OCI-LY1 (cell line): ENCODE measurements at regions not wholly inside any gene's neighbourhood (a gene's known extent, or its start where the extent isn't known, plus 50 kb on each side); places are given as distances from the start of the nearest gene placed in this dataset.

Experiments used
- H2AFZ ChIP-seq: fragments of 200-600 bp; sonication (generic), shearing (Covaris generic); 2 replicates; pipeline ENCODE4 v1.6.0; 2014; ENCODE audit warnings: antibody characterized with exemption, mild to moderate bottlenecking, low read length
- H3F3A ChIP-seq: fragments of 200-600 bp; sonication (generic), shearing (Covaris generic); 2 replicates; pipeline ENCODE4 v1.6.0; 2014; ENCODE audit warnings: mild to moderate bottlenecking, antibody characterized with exemption, low read length, moderate library complexity; ENCODE audit not compliant: insufficient read depth
- H3K27ac ChIP-seq: fragments of 200-600 bp; sonication (generic); 2 replicates; pipeline ENCODE4 v1.5.1; 2014; ENCODE audit warnings: low read length, mixed run types, mild to moderate bottlenecking, low read depth; ENCODE audit not compliant: poor library complexity, severe bottlenecking
- H3K27me3 ChIP-seq: fragments of 200-600 bp; sonication (generic); 2 replicates; pipeline ENCODE4 v1.6.0; 2014; ENCODE audit warnings: antibody characterized with exemption, mild to moderate bottlenecking, low read length, moderate library complexity; ENCODE audit not compliant: insufficient read depth
- H3K36me3 ChIP-seq: fragments of 200-600 bp; sonication (generic); 2 replicates; pipeline ENCODE4 v1.6.1; 2014; ENCODE audit warnings: mild to moderate bottlenecking, antibody characterized with exemption, low read length, moderate library complexity, mixed read lengths; ENCODE audit not compliant: insufficient read depth
- H3K4me1 ChIP-seq: fragments of 200-600 bp; sonication (generic); 2 replicates; pipeline ENCODE4 v1.5.1; 2014; ENCODE audit warnings: mild to moderate bottlenecking, low read length, moderate library complexity; ENCODE audit not compliant: insufficient read depth, severe bottlenecking
- H3K4me2 ChIP-seq: fragments of 200-600 bp; sonication (generic), shearing (Covaris generic); 2 replicates; pipeline ENCODE4 v1.6.1; 2014; ENCODE audit warnings: low read length
- H3K4me3 ChIP-seq: fragments of 200-600 bp; sonication (generic); 2 replicates; pipeline ENCODE4 v1.5.1; 2014; ENCODE audit warnings: low read length, low read depth, mild to moderate bottlenecking, mixed read lengths; ENCODE audit not compliant: poor library complexity, severe bottlenecking
- H3K79me2 ChIP-seq: fragments of 200-600 bp; shearing (Covaris generic); 2 replicates; pipeline ENCODE4 v1.6.1; 2016; ENCODE audit warnings: mixed run types, low read length, mixed read lengths; ENCODE audit not compliant: insufficient read depth
- H3K9ac ChIP-seq: fragments of 200-600 bp; sonication (generic), shearing (Covaris generic); 2 replicates; pipeline ENCODE4 v1.6.1; 2014; ENCODE audit warnings: mild to moderate bottlenecking, low read length, mixed read lengths
- H3K9me2 ChIP-seq: fragments of 200-600 bp; sonication (generic), shearing (Covaris generic); 2 replicates; pipeline ENCODE4 v1.6.1; 2014; ENCODE audit warnings: low read depth, mild to moderate bottlenecking, low read length, mixed read lengths
- H3K9me3 ChIP-seq: fragments of 200-600 bp; shearing (Covaris generic); 2 replicates; pipeline ENCODE4 v1.6.1; 2014; ENCODE audit warnings: low read length, mixed read lengths
- H4K20me1 ChIP-seq: fragments of 200-600 bp; sonication (generic), shearing (Covaris generic); 2 replicates; pipeline ENCODE4 v1.6.0; 2016; ENCODE audit warnings: mild to moderate bottlenecking, low read length; ENCODE audit not compliant: insufficient read depth
- CTCF ChIP-seq: fragments of 200-600 bp; sonication (generic), shearing (Covaris generic); IDR thresholded peaks from 2 replicates; pipeline ENCODE4 v1.5.1; 2017; ENCODE audit warnings: mild to moderate bottlenecking, antibody characterized with exemption, low read length, moderate library complexity, mixed read lengths
- EZH2 ChIP-seq: fragments of 200-600 bp; sonication (generic), shearing (Covaris generic); IDR thresholded peaks from 2 replicates; pipeline ENCODE4 v1.8.0; 2017; ENCODE audit warnings: borderline replicate concordance, mixed run types, mild to moderate bottlenecking, antibody characterized with exemption, low read length, moderate library complexity, mixed read lengths

- H2AFZ ChIP-seq, result no peak overlapping the region
- H3K4me1 ChIP-seq, result no peaks in the 10 kb centered on the region
- H3K9ac ChIP-seq, result no peak overlapping the region
Measured at GRCh38 chr13:110047496-110047895, 259.5 kb downstream of the COL4A1 start.

GRCh38 chr13:110046811-110047210 is 260.1 kb downstream of the COL4A1 start:
- no peaks in the 10 kb centered on the region for H3K27me3 ChIP-seq
- H2AFZ ChIP-seq, result no peak overlapping the region
- no peaks in the 10 kb centered on the region for H3K79me2 ChIP-seq
- no peak overlapping the region for H3K27ac ChIP-seq
- H3K9me2 ChIP-seq, result no peaks in the 10 kb centered on the region
- no peaks in the 10 kb centered on the region for H3K9me3 ChIP-seq
- no peak for TF ChIP-seq CTCF
- TF ChIP-seq EZH2, result no peak
- H3K9ac ChIP-seq, result no peak overlapping the region
- no peaks in the 10 kb centered on the region for H3F3A ChIP-seq
- no peaks in the 10 kb centered on the region for H3K36me3 ChIP-seq
- H4K20me1 ChIP-seq, result no peaks in the 10 kb centered on the region
- H3K4me1 ChIP-seq, result no peaks in the 10 kb centered on the region
- H3K4me3 ChIP-seq, result no peak overlapping the region
- no peak overlapping the region for H3K4me2 ChIP-seq

More at GRCh38 chr13:110047496-110047895, 259.5 kb downstream of the COL4A1 start:
- no peaks in the 10 kb centered on the region for H3K9me3 ChIP-seq
- H4K20me1 ChIP-seq, result no peaks in the 10 kb centered on the region
- TF ChIP-seq CTCF, result no peak
- no peaks in the 10 kb centered on the region for H3F3A ChIP-seq
- H3K4me3 ChIP-seq, result no peak overlapping the region
- H3K27ac ChIP-seq, result no peak overlapping the region
- no peaks in the 10 kb centered on the region for H3K27me3 ChIP-seq
- no peaks in the 10 kb centered on the region for H3K9me2 ChIP-seq
- H3K79me2 ChIP-seq, result no peaks in the 10 kb centered on the region
- H3K4me2 ChIP-seq, result no peak overlapping the region
- no peaks in the 10 kb centered on the region for H3K36me3 ChIP-seq

- Histone ChIP-seq H3K9ac (no peak overlapping the region), H3K27me3 (no peaks in the 10 kb centered on the region), H3K9me3 (no peaks in the 10 kb centered on the region), H3K4me1 (no peaks in the 10 kb centered on the region), H3K36me3 (no peaks in the 10 kb centered on the region), H3K79me2 (no peaks in the 10 kb centered on the region), H3K4me3 (no peak overlapping the region), H3K9me2 (no peaks in the 10 kb centered on the region), H2AFZ (no peak overlapping the region), H3F3A (no peaks in the 10 kb centered on the region), H3K4me2 (no peak overlapping the region), H3K27ac (no peak overlapping the region), H4K20me1 (no peaks in the 10 kb centered on the region)
- no peak for TF ChIP-seq CTCF
- TF ChIP-seq EZH2, result no peak
Measured at GRCh38 chr13:110045919-110046318, 259.5 kb upstream of the IRS2 start.
